Esophagus squamous epithelium (tissue), 4 donors: ENCODE measurements at regions not wholly inside any gene's neighbourhood (a gene's known extent, or its start where the extent isn't known, plus 50 kb on each side); places are given as distances from the start of the nearest gene placed in this dataset.

Source experiments
- CTCF ChIP-seq, 6 experiments: fragments of 450-650 bp in 4 of 6; fragments of 200-600 bp in 2 of 6; sonication (generic) in 2 of 6; IDR thresholded peaks; one replicate each; pipeline ENCODE4 v1.5.1; 2016 to 2019; ENCODE audit warnings: antibody characterized with exemption in 6 of 6, mild to moderate bottlenecking in 4 of 6, moderate library complexity in 4 of 6
- POLR2A ChIP-seq, 4 donors: fragments of 450-650 bp; IDR thresholded peaks; one replicate each; pipeline ENCODE4 v1.6.1; 2017; ENCODE audit warnings: antibody characterized with exemption in 4 of 4, mild to moderate bottlenecking in 4 of 4, moderate library complexity in 3 of 4

GRCh38 chr13:21826214-21827015, 155.5 kb downstream of the FGF9 start:
- TF ChIP-seq CTCF (IDR thresholded peaks at IDR 0.05) = no peak
- no peak for TF ChIP-seq POLR2A (IDR thresholded peaks at IDR 0.05)
